ENCODE measurements at regions not wholly inside any gene's neighbourhood (a gene's known extent, or its start where the extent isn't known, plus 50 kb on each side); places are given as distances from the start of the nearest gene placed in this dataset.

DNA sequence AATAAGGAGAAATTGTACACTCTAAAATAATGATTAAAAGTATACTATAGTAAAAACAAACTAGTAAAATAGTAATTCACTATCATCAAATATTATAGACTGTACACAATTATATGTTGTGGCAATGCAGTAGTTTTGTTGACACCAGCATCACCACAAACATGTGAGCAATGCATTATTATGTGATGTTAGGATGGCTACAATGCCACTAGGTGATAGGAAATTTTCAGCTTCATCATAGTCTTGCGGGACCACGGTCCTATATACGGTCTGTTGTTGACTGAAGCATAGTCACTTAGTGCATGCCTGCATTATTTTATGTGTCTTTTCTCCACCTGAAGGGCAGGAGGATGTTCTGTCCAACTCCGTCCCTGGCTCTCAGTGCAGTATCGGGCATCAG is 104.8 kb upstream of the NEDD9 start:
- H3K36me3 Mint-ChIP-seq (ENCODE audit: low read depth) = peaks cover 54% of the 10 kb centered on the region
- H3K27me3 Mint-ChIP-seq = no peaks in the 10 kb centered on the region
- H3K4me3 Mint-ChIP-seq = no peak overlapping the region
- peaks cover 11% of the 10 kb centered on the region for H3K9me3 Mint-ChIP-seq
- peaks cover 47% of the 10 kb centered on the region for H3K4me1 Mint-ChIP-seq (ENCODE audit: low read depth)
- no peak overlapping the region for H3K27ac Mint-ChIP-seq

DNA sequence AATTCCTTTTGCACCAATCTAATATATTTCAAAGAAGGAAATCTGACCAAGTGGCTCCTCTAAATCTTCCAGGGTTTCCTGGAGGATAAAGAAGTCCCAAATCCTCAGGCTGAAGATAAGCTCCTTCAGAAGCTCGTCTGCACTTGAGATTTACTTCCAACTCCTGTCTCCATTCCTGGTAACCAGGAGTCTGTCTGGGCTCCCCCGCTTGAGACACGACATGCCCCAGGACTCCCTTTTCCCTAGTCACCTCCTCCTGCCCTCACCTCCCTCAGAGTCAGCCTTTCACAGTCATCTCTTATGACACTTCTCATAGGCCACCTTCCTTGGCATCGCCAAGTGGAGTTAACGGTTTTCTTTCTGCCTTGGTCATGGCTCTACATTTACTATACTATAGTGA is 103.4 kb upstream of the NEDD9 start:
- H3K9me3 Mint-ChIP-seq = peaks cover 11% of the 10 kb centered on the region
- H3K36me3 Mint-ChIP-seq (ENCODE audit: low read depth) = peaks cover 52% of the 10 kb centered on the region
- peaks cover 48% of the 10 kb centered on the region for H3K4me1 Mint-ChIP-seq (ENCODE audit: low read depth)
- no peaks in the 10 kb centered on the region for H3K27me3 Mint-ChIP-seq
- H3K4me3 Mint-ChIP-seq = no peak overlapping the region
- H3K27ac Mint-ChIP-seq = no peak overlapping the region

GRCh38 chr6:11333132-11333849 is 100.8 kb upstream of the NEDD9 start:
- H3K27ac Mint-ChIP-seq = peak overlapping the region; percentile 61
- H3K36me3 Mint-ChIP-seq (ENCODE audit: low read depth) = peaks cover 38% of the 10 kb centered on the region
- H3K4me3 Mint-ChIP-seq = no peak overlapping the region
- no peaks in the 10 kb centered on the region for H3K9me3 Mint-ChIP-seq
- peaks cover 58% of the 10 kb centered on the region for H3K4me1 Mint-ChIP-seq (ENCODE audit: low read depth)
- no peaks in the 10 kb centered on the region for H3K27me3 Mint-ChIP-seq

- Mint-ChIP-seq H3K36me3 (ENCODE audit: low read depth) (peaks cover 40% of the 10 kb centered on the region), H3K4me1 (ENCODE audit: low read depth) (peaks cover 66% of the 10 kb centered on the region), H3K9me3 (no peaks in the 10 kb centered on the region), H3K27ac (peak overlapping the region; percentile 64), H3K4me3 (no peak overlapping the region), H3K27me3 (no peaks in the 10 kb centered on the region)
Observed at GRCh38 chr6:11332463-11332862, 100.0 kb upstream of the NEDD9 start.

- Mint-ChIP-seq H3K4me1 (ENCODE audit: low read depth) (peaks cover 80% of the 10 kb centered on the region), H3K4me3 (peak overlapping the region; percentile 25), H3K9me3 (no peaks in the 10 kb centered on the region), H3K27ac (peak overlapping the region; percentile 92), H3K36me3 (ENCODE audit: low read depth) (peaks cover 50% of the 10 kb centered on the region), H3K27me3 (no peaks in the 10 kb centered on the region)
Observed at GRCh38 chr6:11331111-11331510, 98.6 kb upstream of the NEDD9 start.

DNA sequence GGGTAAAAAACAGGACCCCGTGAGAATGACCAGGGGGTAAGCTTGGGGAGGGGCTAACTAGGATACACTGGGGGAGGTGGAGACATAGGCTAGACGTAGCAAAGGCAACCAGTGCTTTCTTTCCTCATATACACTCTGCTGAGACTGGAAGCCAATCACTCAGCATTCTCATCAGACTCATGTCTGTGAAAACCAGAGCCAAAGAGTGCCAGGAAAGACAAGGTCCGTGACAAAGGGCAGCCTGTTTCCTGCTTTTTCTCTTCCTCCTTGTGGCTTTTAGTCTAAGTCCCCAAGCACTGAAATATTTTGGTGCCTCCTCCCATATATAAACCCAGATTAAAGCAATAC is 97.9 kb upstream of the NEDD9 start:
- no peaks in the 10 kb centered on the region for H3K9me3 Mint-ChIP-seq
- peak overlapping the region; percentile 30 for H3K4me3 Mint-ChIP-seq
- no peaks in the 10 kb centered on the region for H3K27me3 Mint-ChIP-seq
- H3K36me3 Mint-ChIP-seq (ENCODE audit: low read depth) = peaks cover 46% of the 10 kb centered on the region
- peak overlapping the region; percentile 92 for H3K27ac Mint-ChIP-seq
- H3K4me1 Mint-ChIP-seq (ENCODE audit: low read depth) = peaks cover 86% of the 10 kb centered on the region

DNA sequence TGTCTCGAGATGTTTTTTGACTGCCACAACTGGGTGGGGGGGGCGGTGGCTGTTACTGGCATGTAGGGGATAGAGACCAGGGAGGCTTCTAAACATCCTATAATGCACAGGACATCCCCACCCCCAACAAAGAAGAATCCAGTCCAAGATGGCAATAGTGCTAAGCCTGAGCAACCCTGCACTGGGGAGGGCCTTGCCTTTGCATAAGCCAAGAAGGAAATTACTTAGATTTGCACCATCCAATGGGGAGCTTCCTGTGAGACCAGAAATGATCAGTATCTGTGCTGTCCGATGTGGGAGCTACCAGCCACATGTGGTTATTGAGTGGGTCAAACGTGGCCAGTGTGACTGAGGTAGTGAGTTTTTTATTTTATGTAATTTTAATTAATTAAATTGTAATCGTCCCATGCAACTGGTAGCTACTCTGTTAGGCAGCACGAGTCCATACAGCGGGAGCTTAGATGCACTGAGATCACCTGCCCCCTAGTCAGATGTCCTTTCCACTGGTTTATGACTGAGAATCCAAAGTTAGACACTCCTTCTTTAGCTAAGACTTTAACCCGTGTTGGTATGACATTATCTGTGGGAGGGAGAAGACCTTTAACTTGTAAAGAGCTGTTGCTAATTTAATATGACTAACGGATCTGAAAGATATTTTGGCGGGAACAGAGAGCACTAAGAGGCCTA is 97.4 kb upstream of the NEDD9 start:
- H3K4me3 Mint-ChIP-seq = peak overlapping the region; percentile 30
- H3K36me3 Mint-ChIP-seq (ENCODE audit: low read depth) = peaks cover 46% of the 10 kb centered on the region
- H3K9me3 Mint-ChIP-seq = no peaks in the 10 kb centered on the region

DNA sequence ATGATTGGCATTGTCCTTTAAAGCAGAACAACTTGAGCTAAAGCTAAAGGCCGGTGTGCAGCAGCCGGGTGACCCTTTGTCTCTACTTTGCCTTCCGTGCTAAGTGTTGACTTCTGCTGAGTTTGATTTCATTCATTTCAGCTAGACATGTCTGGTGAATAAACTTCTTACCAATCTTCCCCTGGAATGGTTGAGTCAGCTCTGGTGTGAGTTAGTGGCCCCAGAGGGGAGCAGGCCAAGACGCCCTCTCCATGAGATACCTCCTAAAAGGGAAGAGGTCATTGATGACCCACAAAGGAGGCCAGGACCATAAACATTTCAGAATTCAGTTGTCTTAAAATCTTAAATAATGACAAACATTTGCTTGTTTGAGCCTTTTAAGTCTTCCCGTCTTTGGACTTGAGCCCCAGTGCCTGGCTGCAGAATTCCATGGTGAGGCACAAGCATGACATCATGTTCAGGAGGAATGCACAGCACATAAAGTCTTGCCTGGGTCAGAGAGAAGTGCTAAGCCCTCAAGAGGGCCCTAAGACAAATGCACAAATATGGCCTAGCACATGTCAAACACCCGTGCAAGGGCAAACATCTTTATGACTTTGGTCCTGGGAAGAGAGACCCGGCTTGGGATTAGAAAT is 96.3 kb upstream of the NEDD9 start:
- Mint-ChIP-seq H3K4me1 (ENCODE audit: low read depth) (peaks cover 99% of the 10 kb centered on the region), H3K27me3 (no peaks in the 10 kb centered on the region), H3K9me3 (no peaks in the 10 kb centered on the region), H3K36me3 (ENCODE audit: low read depth) (peaks cover 52% of the 10 kb centered on the region), H3K4me3 (no peak overlapping the region), H3K27ac (peak overlapping the region; percentile 32)

More for the DNA sequence above, 97.4 kb upstream of the NEDD9 start:
- Mint-ChIP-seq H3K27me3 (no peaks in the 10 kb centered on the region), H3K27ac (peak overlapping the region; percentile 92), H3K4me1 (ENCODE audit: low read depth) (peaks cover 91% of the 10 kb centered on the region)

DNA sequence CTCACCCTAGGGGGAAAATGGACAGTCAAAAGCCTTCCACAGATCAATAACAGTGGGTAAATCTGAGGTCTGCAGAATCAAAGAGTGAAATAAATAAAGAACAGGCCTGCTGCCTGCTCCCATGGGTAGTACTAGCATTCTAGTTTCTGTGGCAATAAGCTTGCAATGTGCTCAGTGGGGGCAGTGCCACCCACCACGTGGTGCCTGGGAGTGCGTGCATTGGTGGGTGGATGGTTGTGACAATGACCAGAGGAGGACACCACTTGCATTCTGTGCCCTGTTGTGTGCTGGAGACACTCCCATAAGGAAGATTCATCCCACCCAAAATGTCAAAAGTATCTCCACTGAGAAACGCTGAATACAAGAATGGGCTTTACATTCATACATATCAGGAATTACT is 95.5 kb upstream of the NEDD9 start:
- no peak overlapping the region for H3K4me3 Mint-ChIP-seq
- H3K36me3 Mint-ChIP-seq (ENCODE audit: low read depth) = peaks cover 51% of the 10 kb centered on the region
- no peaks in the 10 kb centered on the region for H3K27me3 Mint-ChIP-seq
- H3K27ac Mint-ChIP-seq = peak overlapping the region; percentile 57
- no peaks in the 10 kb centered on the region for H3K9me3 Mint-ChIP-seq
- H3K4me1 Mint-ChIP-seq (ENCODE audit: low read depth) = peaks cover 99% of the 10 kb centered on the region

DNA sequence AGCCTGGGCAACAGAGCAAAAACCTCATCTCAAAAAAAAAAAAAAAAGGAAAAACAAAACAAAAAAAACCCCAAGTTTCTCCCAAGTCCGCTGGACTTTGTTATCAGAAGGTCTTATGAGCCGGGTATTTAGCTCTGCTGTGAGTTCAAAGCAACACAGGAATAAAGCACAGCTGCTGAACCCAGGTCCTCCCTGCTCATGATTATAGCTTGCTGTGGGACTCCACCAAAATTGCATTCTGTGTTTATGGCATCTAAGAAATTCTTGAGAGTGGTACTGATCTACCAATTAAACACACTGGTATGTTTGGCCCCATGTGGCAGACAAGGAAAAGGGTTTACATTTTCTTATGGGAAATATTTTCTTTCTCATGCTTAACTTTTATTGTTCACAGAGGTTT is 93.6 kb upstream of the NEDD9 start:
- peaks cover 44% of the 10 kb centered on the region for H3K36me3 Mint-ChIP-seq (ENCODE audit: low read depth)
- H3K27ac Mint-ChIP-seq = no peak overlapping the region
- H3K9me3 Mint-ChIP-seq = no peaks in the 10 kb centered on the region
- no peaks in the 10 kb centered on the region for H3K27me3 Mint-ChIP-seq
- peaks cover 94% of the 10 kb centered on the region for H3K4me1 Mint-ChIP-seq (ENCODE audit: low read depth)
- no peak overlapping the region for H3K4me3 Mint-ChIP-seq

DNA sequence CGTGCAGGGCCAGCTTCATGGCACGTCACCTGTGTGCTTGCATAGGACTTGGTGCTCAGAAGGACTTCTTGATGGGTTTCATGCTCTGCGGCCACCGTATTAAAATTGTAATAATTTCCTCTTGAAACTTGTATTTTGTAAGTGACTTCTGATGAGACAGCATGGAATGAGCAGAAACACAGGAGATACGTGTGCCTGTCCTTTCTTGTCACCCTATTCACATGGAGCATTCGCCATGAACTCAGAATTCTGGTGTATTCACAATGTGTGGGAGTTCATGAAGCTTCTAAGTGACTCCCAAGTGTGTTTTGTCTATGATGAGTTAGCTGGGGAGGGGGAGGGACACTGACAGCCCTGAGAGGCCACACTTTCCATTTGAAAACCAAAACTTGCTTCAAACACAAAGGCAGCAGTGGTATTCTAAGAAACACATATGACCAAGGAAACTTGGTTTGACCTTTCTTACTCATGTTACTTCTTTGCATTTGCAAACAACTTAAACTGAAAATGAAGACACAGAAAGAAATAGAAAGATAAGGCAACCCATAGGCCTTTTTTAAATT is 92.1 kb upstream of the NEDD9 start:
- H3K27ac Mint-ChIP-seq = peak overlapping the region; percentile 95
- H3K9me3 Mint-ChIP-seq = no peaks in the 10 kb centered on the region
- H3K27me3 Mint-ChIP-seq = no peaks in the 10 kb centered on the region
- peaks cover 88% of the 10 kb centered on the region for H3K4me1 Mint-ChIP-seq (ENCODE audit: low read depth)
- peak overlapping the region; percentile 58 for H3K4me3 Mint-ChIP-seq
- peaks cover 54% of the 10 kb centered on the region for H3K36me3 Mint-ChIP-seq (ENCODE audit: low read depth)

GRCh38 chr6:11323666-11324452 is 91.4 kb upstream of the NEDD9 start:
- no peaks in the 10 kb centered on the region for H3K9me3 Mint-ChIP-seq
- H3K4me3 Mint-ChIP-seq = peak overlapping the region; percentile 58
- peaks cover 57% of the 10 kb centered on the region for H3K36me3 Mint-ChIP-seq (ENCODE audit: low read depth)
- H3K27ac Mint-ChIP-seq = peak overlapping the region; percentile 95
- H3K27me3 Mint-ChIP-seq = no peaks in the 10 kb centered on the region
- H3K4me1 Mint-ChIP-seq (ENCODE audit: low read depth) = peaks cover 88% of the 10 kb centered on the region

GRCh38 chr6:11322252-11322885 is 89.9 kb upstream of the NEDD9 start:
- no peak overlapping the region for H3K4me3 Mint-ChIP-seq
- H3K27ac Mint-ChIP-seq = no peak overlapping the region
- H3K9me3 Mint-ChIP-seq = no peaks in the 10 kb centered on the region
- peaks cover 88% of the 10 kb centered on the region for H3K4me1 Mint-ChIP-seq (ENCODE audit: low read depth)
- H3K36me3 Mint-ChIP-seq (ENCODE audit: low read depth) = peaks cover 52% of the 10 kb centered on the region
- no peaks in the 10 kb centered on the region for H3K27me3 Mint-ChIP-seq

- H3K27ac Mint-ChIP-seq = no peak overlapping the region
- H3K4me1 Mint-ChIP-seq (ENCODE audit: low read depth) = peaks cover 85% of the 10 kb centered on the region
Observed at GRCh38 chr6:11320914-11321597, 88.6 kb upstream of the NEDD9 start.

More at GRCh38 chr6:11320914-11321597, 88.6 kb upstream of the NEDD9 start:
- Mint-ChIP-seq H3K36me3 (ENCODE audit: low read depth) (peaks cover 51% of the 10 kb centered on the region), H3K4me3 (no peak overlapping the region), H3K27me3 (no peaks in the 10 kb centered on the region), H3K9me3 (no peaks in the 10 kb centered on the region)
